Mesothelial cell of epicardium (in vitro differentiated cells): ENCODE measurements at regions not wholly inside any gene's neighbourhood (a gene's known extent, or its start where the extent isn't known, plus 50 kb on each side); places are given as distances from the start of the nearest gene placed in this dataset.

Experiments used
- DNase-seq, 2 experiments: peaks; one replicate each; pipeline ENCODE4 v3.0.0; 2021; ENCODE audit warnings: low spot score in 2 of 2; ENCODE audit not compliant: unreplicated experiment in 2 of 2
- H3K27ac Mint-ChIP-seq: 2 replicates; pipeline ENCODE4 v1.8.0; 2021; ENCODE audit warnings: mixed read lengths
- H3K27me3 Mint-ChIP-seq: 2 replicates; pipeline ENCODE4 v1.8.0; 2021; ENCODE audit warnings: low read depth, mixed read lengths
- H3K36me3 Mint-ChIP-seq: 2 replicates; pipeline ENCODE4 v1.8.0; 2021; ENCODE audit warnings: mixed read lengths
- H3K4me1 Mint-ChIP-seq: 2 replicates; pipeline ENCODE4 v1.8.0; 2021; ENCODE audit warnings: mixed read lengths
- H3K4me3 Mint-ChIP-seq: 2 replicates; pipeline ENCODE4 v1.8.0; 2021; ENCODE audit warnings: mild to moderate bottlenecking, moderate library complexity, mixed read lengths
- H3K9me3 Mint-ChIP-seq: 2 replicates; pipeline ENCODE4 v1.8.0; 2021; ENCODE audit warnings: mixed read lengths
- TF ChIP-seq, protein P1 (sequence below): fragments of 200-600 bp; sonication (generic); IDR thresholded peaks from one replicate; pipeline ENCODE4 v1.5.0; 2021; ENCODE audit warnings: antibody characterized with exemption; ENCODE audit not compliant: unreplicated experiment

DNA sequence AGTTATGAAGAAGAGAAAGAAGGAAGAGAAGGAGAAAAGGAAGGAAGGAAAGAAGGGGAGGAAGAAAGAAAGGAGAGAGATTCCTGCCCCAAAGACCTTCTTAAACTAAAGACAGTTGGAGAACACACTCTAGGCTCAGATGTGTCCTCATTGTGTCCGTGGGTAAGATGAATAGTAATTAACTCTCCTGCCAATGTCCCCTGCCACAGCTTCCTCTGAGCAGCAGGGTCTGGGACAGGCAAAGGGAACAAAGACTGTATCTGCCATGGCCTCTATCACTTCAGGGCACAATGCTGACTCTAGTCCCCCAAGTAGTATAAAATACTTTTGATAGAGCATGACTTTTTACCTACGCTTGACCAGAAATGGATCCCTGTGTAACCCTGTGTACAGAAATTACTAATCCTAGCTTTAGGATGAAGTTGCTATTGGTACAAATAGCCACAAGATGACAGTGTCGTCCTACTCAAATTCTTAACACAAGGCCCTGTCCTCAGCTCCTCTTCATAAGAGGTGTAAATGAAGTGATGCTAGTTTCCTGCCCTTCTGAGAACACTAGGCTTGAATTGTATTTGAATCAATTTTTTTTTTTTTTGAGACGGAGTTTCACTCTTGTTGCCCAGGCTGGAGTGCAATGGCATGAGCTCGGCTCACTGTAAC lies 186.2 kb upstream of the GPR12 start:
- no peak overlapping the region for H3K4me3 Mint-ChIP-seq

DNA sequence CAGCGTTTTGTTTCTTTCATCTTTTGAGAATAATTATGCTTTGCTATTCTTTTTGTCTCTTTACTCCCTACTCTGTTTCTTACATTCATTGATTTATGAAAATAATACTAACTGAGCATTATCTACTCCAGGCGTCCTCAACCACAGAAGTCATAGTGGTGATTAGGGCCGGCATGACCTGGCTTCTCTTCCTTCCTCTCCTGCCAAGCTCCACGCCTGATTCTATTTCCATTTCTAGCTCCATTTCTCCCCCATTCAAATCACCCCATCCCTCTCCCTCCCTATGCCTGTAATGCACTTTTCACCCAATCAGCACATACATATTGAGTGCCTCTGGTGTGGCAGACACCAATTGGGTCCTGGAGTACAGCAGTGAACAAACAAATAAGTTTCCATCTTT lies 183.2 kb upstream of the GPR12 start:
- no peaks in the 10 kb centered on the region for H3K9me3 Mint-ChIP-seq
- H3K27ac Mint-ChIP-seq = no peak overlapping the region
- TF ChIP-seq, protein P1, sequence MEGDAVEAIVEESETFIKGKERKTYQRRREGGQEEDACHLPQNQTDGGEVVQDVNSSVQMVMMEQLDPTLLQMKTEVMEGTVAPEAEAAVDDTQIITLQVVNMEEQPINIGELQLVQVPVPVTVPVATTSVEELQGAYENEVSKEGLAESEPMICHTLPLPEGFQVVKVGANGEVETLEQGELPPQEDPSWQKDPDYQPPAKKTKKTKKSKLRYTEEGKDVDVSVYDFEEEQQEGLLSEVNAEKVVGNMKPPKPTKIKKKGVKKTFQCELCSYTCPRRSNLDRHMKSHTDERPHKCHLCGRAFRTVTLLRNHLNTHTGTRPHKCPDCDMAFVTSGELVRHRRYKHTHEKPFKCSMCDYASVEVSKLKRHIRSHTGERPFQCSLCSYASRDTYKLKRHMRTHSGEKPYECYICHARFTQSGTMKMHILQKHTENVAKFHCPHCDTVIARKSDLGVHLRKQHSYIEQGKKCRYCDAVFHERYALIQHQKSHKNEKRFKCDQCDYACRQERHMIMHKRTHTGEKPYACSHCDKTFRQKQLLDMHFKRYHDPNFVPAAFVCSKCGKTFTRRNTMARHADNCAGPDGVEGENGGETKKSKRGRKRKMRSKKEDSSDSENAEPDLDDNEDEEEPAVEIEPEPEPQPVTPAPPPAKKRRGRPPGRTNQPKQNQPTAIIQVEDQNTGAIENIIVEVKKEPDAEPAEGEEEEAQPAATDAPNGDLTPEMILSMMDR = no peak
- H3K4me3 Mint-ChIP-seq = no peak overlapping the region
- no peaks in the 10 kb centered on the region for H3K36me3 Mint-ChIP-seq
- peaks cover 40% of the 10 kb centered on the region for H3K27me3 Mint-ChIP-seq
- no peak for DNase-seq
- peaks cover 3% of the 10 kb centered on the region for H3K4me1 Mint-ChIP-seq

More for the DNA sequence above, 186.2 kb upstream of the GPR12 start:
- TF ChIP-seq, protein P1 = peak; percentile 25
- Mint-ChIP-seq H3K27me3 (peaks cover 42% of the 10 kb centered on the region), H3K9me3 (no peaks in the 10 kb centered on the region), H3K36me3 (no peaks in the 10 kb centered on the region), H3K4me1 (peaks cover 3% of the 10 kb centered on the region), H3K27ac (no peak overlapping the region)
- DNase-seq = no peak

DNA sequence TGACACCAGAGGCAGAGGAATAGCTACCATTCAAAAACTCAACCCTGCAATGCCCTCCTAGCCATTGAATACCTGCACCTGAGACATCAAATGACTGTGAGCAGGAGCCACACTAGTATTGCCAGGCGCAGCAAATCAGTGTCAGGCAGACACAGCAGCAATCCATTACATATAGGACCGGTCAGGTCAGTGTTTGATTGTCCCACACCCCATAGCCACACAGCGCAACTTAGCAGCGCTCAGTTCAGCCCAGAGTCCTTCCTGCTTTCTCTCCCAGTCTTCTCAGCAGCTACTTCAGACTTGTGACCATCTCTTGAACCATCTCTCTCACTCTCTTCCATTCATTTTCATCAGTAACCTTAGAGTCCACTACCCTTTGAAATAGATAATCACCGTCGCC lies 181.6 kb upstream of the GPR12 start:
- Mint-ChIP-seq H3K27me3 (peaks cover 39% of the 10 kb centered on the region), H3K27ac (no peak overlapping the region), H3K4me1 (no peaks in the 10 kb centered on the region), H3K9me3 (no peaks in the 10 kb centered on the region), H3K36me3 (no peaks in the 10 kb centered on the region), H3K4me3 (no peak overlapping the region)
- DNase-seq = no peak
- TF ChIP-seq, protein P1 = no peak

DNA sequence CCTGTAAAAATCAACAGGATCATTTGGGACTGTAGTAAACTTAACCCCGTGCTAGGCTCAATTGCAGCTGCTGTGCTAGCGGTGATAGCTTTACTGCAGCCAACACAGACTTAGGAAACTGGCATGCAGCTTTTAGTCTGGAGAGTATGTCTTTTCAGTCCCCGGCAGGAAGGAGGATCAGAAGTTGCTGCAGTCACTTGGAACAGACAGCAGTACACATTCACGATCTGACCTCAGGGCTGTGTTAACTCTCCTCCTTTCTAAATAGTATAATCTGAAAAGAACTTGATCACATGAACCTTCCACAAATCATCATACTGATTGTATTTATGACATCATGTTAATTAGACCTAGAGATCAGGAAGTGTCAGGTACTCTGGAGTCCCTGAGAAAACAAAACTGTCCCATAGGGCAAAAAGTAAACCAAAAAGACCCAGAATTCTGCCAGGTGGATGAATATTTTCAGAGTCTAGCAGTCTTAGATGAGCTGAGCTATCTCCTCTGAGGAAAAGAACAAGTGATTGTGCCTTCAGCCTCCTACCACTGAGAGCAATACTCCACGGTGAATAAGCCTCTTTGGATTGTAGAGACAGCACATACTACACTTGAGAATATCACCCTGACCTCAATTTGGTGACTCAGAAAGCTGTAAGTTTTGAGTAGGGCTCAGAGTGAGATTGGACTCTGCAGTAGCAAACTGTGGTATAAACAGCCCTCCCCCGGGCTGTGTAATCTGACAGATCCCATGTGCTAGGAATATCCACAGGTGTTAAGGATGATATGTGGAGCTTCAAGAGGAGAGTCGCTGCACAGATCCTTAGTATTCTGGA lies 181.0 kb upstream of the GPR12 start:
- Mint-ChIP-seq H3K36me3 (no peaks in the 10 kb centered on the region), H3K27ac (no peak overlapping the region), H3K4me1 (no peaks in the 10 kb centered on the region), H3K4me3 (no peak overlapping the region), H3K9me3 (no peaks in the 10 kb centered on the region), H3K27me3 (peaks cover 39% of the 10 kb centered on the region)
- no peak for DNase-seq
- TF ChIP-seq, protein P1 = no peak

DNA sequence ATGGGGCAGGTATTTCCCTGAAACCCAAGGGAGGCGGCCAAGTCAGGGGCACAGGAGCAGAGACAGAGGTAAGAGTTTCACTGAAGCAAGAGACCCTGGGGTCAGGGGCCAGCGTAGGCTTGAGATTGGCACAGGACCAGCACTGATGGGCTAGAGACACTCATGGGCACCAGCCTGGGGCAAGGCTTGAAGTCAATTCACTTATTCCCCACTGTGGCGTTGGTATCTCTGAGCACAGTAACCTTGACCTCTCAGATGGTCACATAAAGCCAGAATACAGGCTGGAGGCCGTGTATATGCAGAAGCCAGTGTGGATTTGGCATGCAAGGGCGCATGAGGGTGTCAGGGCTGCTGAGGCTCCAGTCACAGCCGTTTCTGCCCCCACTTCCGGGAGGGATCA lies 173.5 kb upstream of the GPR12 start:
- H3K27me3 Mint-ChIP-seq = peaks cover 10% of the 10 kb centered on the region
- H3K4me1 Mint-ChIP-seq = no peaks in the 10 kb centered on the region
- TF ChIP-seq, protein P1 = no peak
- no peaks in the 10 kb centered on the region for H3K36me3 Mint-ChIP-seq
- H3K27ac Mint-ChIP-seq = no peak overlapping the region
- peaks cover 4% of the 10 kb centered on the region for H3K9me3 Mint-ChIP-seq
- no peak for DNase-seq
- no peak overlapping the region for H3K4me3 Mint-ChIP-seq
